IPS-15b (cell line): ENCODE measurements at regions not wholly inside any gene's neighbourhood (a gene's known extent, or its start where the extent isn't known, plus 50 kb on each side); places are given as distances from the start of the nearest gene placed in this dataset.

Experiments
- H3K27me3 ChIP-seq: one replicate; pipeline ENCODE4 v1.6.1; 2013; ENCODE audit warnings: low read length; ENCODE audit not compliant: control insufficient read depth, insufficient read depth
- H3K36me3 ChIP-seq: one replicate; pipeline ENCODE4 v1.6.1; 2013; ENCODE audit warnings: low read length; ENCODE audit not compliant: control insufficient read depth, insufficient read depth
- H3K4me1 ChIP-seq: one replicate; pipeline ENCODE4 v1.6.1; 2013; ENCODE audit warnings: mild to moderate bottlenecking, low read length; ENCODE audit not compliant: control insufficient read depth, insufficient read depth
- H3K4me3 ChIP-seq: one replicate; pipeline ENCODE4 v1.5.1; 2013; ENCODE audit warnings: low read depth, low read length
- H3K9ac ChIP-seq: one replicate; pipeline ENCODE4 v1.6.1; 2013; ENCODE audit warnings: low read depth, mild to moderate bottlenecking, low read length
- H3K9me3 ChIP-seq: one replicate; pipeline ENCODE4 v1.6.1; 2013; ENCODE audit warnings: mild to moderate bottlenecking, low read length; ENCODE audit not compliant: control insufficient read depth, insufficient read depth

GRCh38 chr18:39960550-39960949 is 1994.5 kb upstream of the PIK3C3 start:
- H3K4me1 ChIP-seq: peaks cover 3% of the 10 kb centered on the region
- H3K4me3 ChIP-seq: no peak overlapping the region
- H3K9me3 ChIP-seq: no peaks in the 10 kb centered on the region
- no peak overlapping the region for H3K9ac ChIP-seq
- H3K36me3 ChIP-seq: no peaks in the 10 kb centered on the region
- no peaks in the 10 kb centered on the region for H3K27me3 ChIP-seq

- Histone ChIP-seq H3K4me3 (no peak overlapping the region), H3K27me3 (no peaks in the 10 kb centered on the region), H3K36me3 (no peaks in the 10 kb centered on the region), H3K4me1 (peaks cover 3% of the 10 kb centered on the region), H3K9me3 (no peaks in the 10 kb centered on the region), H3K9ac (no peak overlapping the region)
Observed at GRCh38 chr18:39959839-39960238, 1995.2 kb upstream of the PIK3C3 start.

- peaks cover 3% of the 10 kb centered on the region for H3K4me1 ChIP-seq
- no peaks in the 10 kb centered on the region for H3K36me3 ChIP-seq
- no peaks in the 10 kb centered on the region for H3K27me3 ChIP-seq
- H3K4me3 ChIP-seq: no peak overlapping the region
- H3K9ac ChIP-seq: no peak overlapping the region
- H3K9me3 ChIP-seq: no peaks in the 10 kb centered on the region
Observed at GRCh38 chr18:39958876-39959275, 1996.2 kb upstream of the PIK3C3 start.

- Histone ChIP-seq H3K4me1 (peaks cover 2% of the 10 kb centered on the region), H3K36me3 (no peaks in the 10 kb centered on the region), H3K9me3 (no peaks in the 10 kb centered on the region), H3K9ac (no peak overlapping the region), H3K4me3 (no peak overlapping the region), H3K27me3 (no peaks in the 10 kb centered on the region)
Observed at GRCh38 chr18:39952816-39953215, 2002.2 kb upstream of the PIK3C3 start.

GRCh38 chr18:39951142-39951720 is 2003.8 kb upstream of the PIK3C3 start:
- H3K36me3 ChIP-seq: no peaks in the 10 kb centered on the region
- no peaks in the 10 kb centered on the region for H3K9me3 ChIP-seq
- peaks cover 2% of the 10 kb centered on the region for H3K4me1 ChIP-seq
- no peak overlapping the region for H3K9ac ChIP-seq
- H3K4me3 ChIP-seq: no peak overlapping the region
- no peaks in the 10 kb centered on the region for H3K27me3 ChIP-seq

GRCh38 chr18:39946623-39947061 is 2008.4 kb upstream of the PIK3C3 start:
- no peak overlapping the region for H3K9ac ChIP-seq
- no peaks in the 10 kb centered on the region for H3K9me3 ChIP-seq
- peaks cover 2% of the 10 kb centered on the region for H3K4me1 ChIP-seq
- no peak overlapping the region for H3K4me3 ChIP-seq
- H3K27me3 ChIP-seq: no peaks in the 10 kb centered on the region
- no peaks in the 10 kb centered on the region for H3K36me3 ChIP-seq

GRCh38 chr18:39945076-39945475 is 2010.0 kb upstream of the PIK3C3 start:
- H3K4me3 ChIP-seq: no peak overlapping the region
- H3K4me1 ChIP-seq: peaks cover 2% of the 10 kb centered on the region
- no peaks in the 10 kb centered on the region for H3K9me3 ChIP-seq
- H3K9ac ChIP-seq: no peak overlapping the region
- no peaks in the 10 kb centered on the region for H3K27me3 ChIP-seq
- no peaks in the 10 kb centered on the region for H3K36me3 ChIP-seq

DNA sequence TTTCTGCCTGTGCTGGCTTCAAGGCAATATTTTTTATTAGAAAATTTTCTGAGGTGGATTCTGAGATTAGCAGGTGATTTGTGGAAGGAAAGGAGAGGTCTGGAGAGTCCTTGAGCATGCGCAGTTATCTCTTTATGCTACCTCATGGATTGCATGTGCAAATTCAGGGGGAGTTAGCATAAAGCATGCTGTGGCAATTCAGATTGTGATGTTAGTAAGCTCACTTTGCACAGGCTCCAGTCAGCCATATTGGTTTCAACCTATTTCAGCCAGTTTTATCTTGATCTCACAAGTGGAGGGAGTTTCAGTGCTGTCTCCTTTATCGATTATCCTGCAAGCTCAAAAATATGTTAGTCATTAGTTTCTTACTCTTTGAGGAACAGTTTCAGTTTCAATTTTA is 2012.3 kb upstream of the PIK3C3 start:
- H3K9me3 ChIP-seq: no peaks in the 10 kb centered on the region
- no peak overlapping the region for H3K4me3 ChIP-seq
- H3K36me3 ChIP-seq: no peaks in the 10 kb centered on the region
- H3K27me3 ChIP-seq: no peaks in the 10 kb centered on the region
- no peaks in the 10 kb centered on the region for H3K4me1 ChIP-seq
- H3K9ac ChIP-seq: no peak overlapping the region

DNA sequence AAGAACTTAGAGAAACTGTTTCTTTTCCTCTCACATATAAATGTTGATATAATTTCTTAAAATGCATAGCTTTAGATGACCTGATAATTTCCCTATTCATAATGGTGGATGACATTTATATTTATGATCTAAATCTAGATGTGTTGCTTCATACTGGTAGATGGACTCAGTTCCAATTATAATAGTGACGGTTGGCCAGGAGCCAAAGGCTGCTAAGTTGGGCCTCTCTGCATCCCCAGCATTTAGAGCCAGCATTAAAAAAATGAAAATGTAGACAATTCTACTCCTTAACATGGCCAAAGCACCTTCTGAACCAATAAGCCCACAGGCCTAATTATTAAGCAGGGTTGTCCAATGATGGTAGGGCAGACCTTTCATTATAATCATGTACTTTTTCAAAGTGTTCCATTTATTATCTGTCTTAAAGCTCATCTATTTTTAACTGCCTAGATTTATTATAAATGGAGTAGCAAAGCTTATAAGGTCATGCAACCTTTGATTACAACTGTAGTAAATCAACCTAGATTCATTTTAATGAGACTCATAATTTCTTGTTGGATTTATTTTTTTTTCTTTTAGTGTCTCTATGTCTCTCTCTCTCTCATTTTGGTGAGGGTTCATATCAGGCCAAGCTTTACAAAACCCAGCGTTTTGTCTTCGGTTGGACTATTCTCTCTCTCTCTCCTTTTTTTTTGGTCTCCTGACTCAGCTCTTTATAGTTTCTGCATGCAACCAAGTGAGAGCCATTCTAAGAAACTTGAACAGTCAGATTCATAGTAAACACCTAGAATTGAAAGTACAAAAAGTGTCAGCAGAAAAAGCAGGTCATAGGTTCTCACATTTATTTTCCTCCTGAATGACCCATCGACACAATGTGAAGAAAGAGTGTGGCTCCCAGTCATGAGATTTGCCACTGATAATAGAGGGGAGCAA is 2016.1 kb upstream of the PIK3C3 start:
- Histone ChIP-seq H3K9ac (no peak overlapping the region), H3K27me3 (no peaks in the 10 kb centered on the region), H3K4me3 (no peak overlapping the region), H3K36me3 (no peaks in the 10 kb centered on the region), H3K4me1 (no peaks in the 10 kb centered on the region), H3K9me3 (no peaks in the 10 kb centered on the region)

DNA sequence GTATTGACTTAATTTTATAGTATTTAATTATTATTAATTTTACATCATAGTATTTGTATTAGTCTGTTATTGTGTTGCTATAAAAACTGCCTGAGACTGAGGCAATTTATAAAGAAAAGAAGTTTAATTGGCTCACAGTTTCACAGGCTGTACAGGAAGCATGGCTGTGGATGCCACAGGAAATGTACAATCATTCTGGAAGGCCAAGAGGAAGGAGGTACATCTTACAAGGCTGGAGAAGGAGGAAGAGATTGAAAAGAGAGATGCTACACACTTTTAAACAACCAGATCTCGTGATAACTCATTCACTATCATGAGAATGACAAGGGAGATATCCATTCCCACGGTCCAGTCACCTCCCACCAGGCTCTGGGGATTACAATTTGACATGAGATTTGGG is 2019.4 kb upstream of the PIK3C3 start:
- H3K36me3 ChIP-seq: no peaks in the 10 kb centered on the region
- no peaks in the 10 kb centered on the region for H3K4me1 ChIP-seq
- H3K9me3 ChIP-seq: no peaks in the 10 kb centered on the region
- H3K9ac ChIP-seq: no peak overlapping the region
- no peaks in the 10 kb centered on the region for H3K27me3 ChIP-seq
- H3K4me3 ChIP-seq: no peak overlapping the region

DNA sequence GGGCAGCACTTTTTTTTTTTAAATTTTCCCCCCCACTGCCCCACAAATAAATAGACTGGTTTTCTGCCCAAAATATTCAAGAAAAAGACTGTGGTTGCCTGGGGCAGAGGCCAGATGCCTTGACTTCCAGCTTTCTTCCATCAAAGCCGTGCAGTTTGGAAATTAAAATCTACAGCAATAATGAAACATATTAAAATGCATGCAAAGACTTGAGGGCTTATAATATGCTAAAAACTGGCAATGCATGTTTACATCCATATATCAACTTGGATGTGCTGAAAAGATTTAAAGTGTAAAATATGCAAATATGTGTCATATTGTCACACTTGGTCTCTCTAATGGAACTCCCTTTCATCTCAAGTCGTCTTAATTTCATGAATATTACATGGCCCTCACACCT is 2036.2 kb upstream of the PIK3C3 start:
- Histone ChIP-seq H3K9me3 (no peaks in the 10 kb centered on the region), H3K27me3 (no peaks in the 10 kb centered on the region), H3K4me3 (no peak overlapping the region), H3K4me1 (no peaks in the 10 kb centered on the region), H3K36me3 (no peaks in the 10 kb centered on the region), H3K9ac (no peak overlapping the region)
